Thymus (tissue), 11 donors: ENCODE measurements at regions not wholly inside any gene's neighbourhood (a gene's known extent, or its start where the extent isn't known, plus 50 kb on each side); places are given as distances from the start of the nearest gene placed in this dataset.

Source experiments
- DNase-seq, 9 donors: peaks; one replicate each; pipeline ENCODE4 v3.0.0-alpha.2; 2013; ENCODE audit warnings: low spot score in 9 of 9, low read depth in 6 of 9, missing footprints in 1 of 9
- H3K27ac ChIP-seq, 2 donors: one replicate each; pipeline ENCODE4 v1.5.1; 2013; ENCODE audit warnings: control low read depth in 1 of 2, low read depth in 1 of 2, low read length in 1 of 2, mild to moderate bottlenecking in 1 of 2, moderate library complexity in 1 of 2
- H3K27me3 ChIP-seq, 2 donors: one replicate each; pipeline ENCODE4 v1.5.1; 2013; ENCODE audit warnings: low read length in 1 of 2; ENCODE audit not compliant: control insufficient read depth in 2 of 2, insufficient read depth in 1 of 2
- H3K36me3 ChIP-seq, 2 donors: one replicate each; pipeline ENCODE4 v1.5.1; 2013; ENCODE audit warnings: low read length in 1 of 2, mild to moderate bottlenecking in 1 of 2, moderate library complexity in 1 of 2; ENCODE audit not compliant: control insufficient read depth in 2 of 2, insufficient read depth in 2 of 2
- H3K4me1 ChIP-seq, 2 donors: one replicate each; pipeline ENCODE4 v1.5.1; 2013; ENCODE audit warnings: low read length in 2 of 2; ENCODE audit not compliant: control insufficient read depth in 2 of 2, insufficient read depth in 2 of 2
- H3K4me3 ChIP-seq, 2 donors: one replicate each; pipeline ENCODE4 v1.5.1; 2013; ENCODE audit warnings: low read length in 2 of 2, control low read depth in 1 of 2, mild to moderate bottlenecking in 1 of 2
- H3K9me3 ChIP-seq, 2 donors: one replicate each; pipeline ENCODE4 v1.5.1; 2013; ENCODE audit warnings: low read length in 1 of 2, mild to moderate bottlenecking in 1 of 2; ENCODE audit not compliant: control insufficient read depth in 2 of 2, insufficient read depth in 1 of 2
- WGBS: extraction: QIAGEN DNeasy Blood & Tissue Kit; methylation state at CpG from one replicate; pipeline ENCODE4 v1.1.7; 2013; 5-methylcytosine and 5-hydroxymethylcytosine counted together
- donor health status: healthy.

GRCh38 chr20:48298851-48299484, 513.7 kb upstream of the SULF2 start:
- H3K27ac ChIP-seq, result no peak overlapping the region
- H3K4me1 ChIP-seq, result no peaks in the 10 kb centered on the region
- H3K36me3 ChIP-seq, result no peaks in the 10 kb centered on the region
- peak in 1 of 9 donors; percentile 15 for DNase-seq
- H3K27me3 ChIP-seq, result no peaks in the 10 kb centered on the region
- H3K9me3 ChIP-seq, result peaks cover 0 to 4% of the 10 kb centered on the region in 2 donors
- no peak overlapping the region for H3K4me3 ChIP-seq
- 89% methylated on average over 7 of the region's 7 CpGs for WGBS

- Histone ChIP-seq H3K36me3 (no peaks in the 10 kb centered on the region), H3K4me1 (no peaks in the 10 kb centered on the region), H3K27ac (no peak overlapping the region), H3K27me3 (no peaks in the 10 kb centered on the region), H3K4me3 (no peak overlapping the region), H3K9me3 (peaks cover 0 to 4% of the 10 kb centered on the region in 2 donors)
- no peak for DNase-seq
Observed at GRCh38 chr20:48298433-48298832, 513.2 kb upstream of the SULF2 start.

DNA sequence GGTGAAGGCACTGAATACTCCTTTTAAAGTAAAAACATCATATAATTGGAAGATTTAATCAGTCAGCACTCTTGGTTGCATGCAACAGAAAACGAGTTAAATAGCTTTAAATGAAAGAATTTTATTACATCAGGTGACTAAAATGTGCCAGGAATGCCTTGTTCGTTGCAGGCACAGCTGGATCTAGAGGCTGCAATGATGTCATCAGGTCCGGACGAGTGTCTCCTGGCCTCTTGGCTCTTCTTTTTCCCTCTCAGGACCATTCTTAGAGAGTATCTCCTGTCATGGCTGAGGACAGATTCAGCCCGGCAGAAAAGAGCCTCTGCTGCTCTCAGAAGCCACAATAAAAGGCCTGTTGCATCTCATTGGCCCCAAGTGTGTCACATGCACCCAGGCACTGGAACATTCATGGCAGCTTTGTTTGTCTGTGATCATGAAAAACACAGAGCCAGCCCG, 510.7 kb upstream of the SULF2 start:
- no peak overlapping the region for H3K4me3 ChIP-seq
- H3K36me3 ChIP-seq, result no peaks in the 10 kb centered on the region
- H3K27ac ChIP-seq, result no peak overlapping the region
- no peaks in the 10 kb centered on the region for H3K4me1 ChIP-seq
- no peaks in the 10 kb centered on the region for H3K27me3 ChIP-seq
- DNase-seq, result no peak
- WGBS, result 80% methylated on average over 6 of the region's 6 CpGs
- peaks cover 0 to 4% of the 10 kb centered on the region in 2 donors for H3K9me3 ChIP-seq

DNA sequence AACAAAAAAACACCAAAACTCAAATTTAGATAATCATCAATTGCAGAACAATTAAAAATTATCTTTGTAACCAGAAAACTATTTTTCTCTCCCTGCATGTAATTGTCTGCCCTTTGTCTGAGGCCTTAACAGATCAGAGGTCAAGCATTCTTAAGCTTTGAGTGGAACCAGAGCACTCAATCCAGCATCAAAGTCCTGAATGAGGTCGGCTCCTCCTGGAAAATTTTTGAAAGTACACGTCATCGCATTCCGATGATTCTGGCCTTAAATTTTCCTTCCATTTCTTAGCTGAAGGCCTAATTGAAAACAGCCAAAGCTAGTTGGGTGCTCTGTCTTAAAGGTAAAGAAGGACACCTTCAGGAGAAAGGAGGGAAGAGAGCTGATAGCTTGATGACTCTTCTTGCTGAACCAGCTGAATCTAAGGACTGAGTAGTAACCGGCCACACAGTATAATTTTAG, 510.2 kb upstream of the SULF2 start:
- 81% methylated on average over 5 of the region's 5 CpGs for WGBS
- peaks cover 0 to 4% of the 10 kb centered on the region in 2 donors for H3K9me3 ChIP-seq
- H3K36me3 ChIP-seq, result no peaks in the 10 kb centered on the region
- no peak overlapping the region for H3K4me3 ChIP-seq
- H3K27ac ChIP-seq, result no peak overlapping the region
- H3K4me1 ChIP-seq, result no peaks in the 10 kb centered on the region
- H3K27me3 ChIP-seq, result no peaks in the 10 kb centered on the region
- no peak for DNase-seq

- H3K9me3 ChIP-seq, result peaks cover 0 to 4% of the 10 kb centered on the region in 2 donors
- no peaks in the 10 kb centered on the region for H3K36me3 ChIP-seq
- no peak overlapping the region for H3K4me3 ChIP-seq
- H3K4me1 ChIP-seq, result no peaks in the 10 kb centered on the region
- WGBS, result 72% methylated on average over 5 of the region's 5 CpGs
- no peak for DNase-seq
- no peak overlapping the region for H3K27ac ChIP-seq
- no peaks in the 10 kb centered on the region for H3K27me3 ChIP-seq
Observed at GRCh38 chr20:48294942-48295341, 509.7 kb upstream of the SULF2 start.

DNA sequence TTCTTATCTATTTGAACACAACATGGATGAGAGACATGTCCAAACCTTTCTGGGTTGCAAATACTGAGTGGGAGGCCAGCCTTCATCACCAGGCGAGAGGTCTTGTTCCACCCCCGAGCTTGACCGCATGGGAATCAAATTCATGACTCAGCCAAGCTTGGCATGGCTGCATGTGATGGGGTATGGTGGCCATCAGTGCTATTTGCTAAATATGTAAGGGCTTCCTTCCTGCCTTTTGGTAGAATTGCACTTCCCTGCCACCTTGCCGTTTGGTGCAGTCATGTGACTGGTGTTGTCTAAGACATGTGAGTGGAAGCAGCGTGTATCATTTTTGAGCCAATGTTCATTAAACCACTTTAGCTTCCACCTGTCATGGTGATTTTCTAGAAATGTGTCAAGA, 508.9 kb upstream of the SULF2 start:
- Histone ChIP-seq H3K27ac (no peak overlapping the region), H3K9me3 (peaks cover 0 to 4% of the 10 kb centered on the region in 2 donors), H3K4me3 (no peak overlapping the region), H3K36me3 (no peaks in the 10 kb centered on the region), H3K27me3 (no peaks in the 10 kb centered on the region), H3K4me1 (no peaks in the 10 kb centered on the region)
- 74% methylated on average over 5 of the region's 5 CpGs for WGBS
- peak in 2 of 9 donors; percentile 4 to 13 for DNase-seq

DNA sequence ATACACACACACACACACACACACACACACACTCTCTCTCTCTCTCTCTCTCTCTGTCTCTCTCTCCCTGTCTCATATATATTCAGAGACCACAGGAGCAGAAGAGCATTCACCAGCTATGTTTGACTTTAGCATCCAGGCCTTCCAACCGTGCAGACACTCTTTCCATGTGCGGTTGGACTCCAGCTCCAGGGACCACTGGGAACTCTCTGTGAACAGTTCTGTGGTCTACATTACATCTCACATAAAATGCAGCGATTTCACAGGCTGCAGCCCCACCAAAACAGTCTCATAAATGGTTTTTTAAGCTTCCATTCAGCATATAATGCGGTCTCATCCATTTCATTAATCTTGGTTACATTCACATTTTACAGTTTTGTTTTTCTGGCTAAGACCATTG, 508.4 kb upstream of the SULF2 start:
- WGBS, result 93% methylated on average over 4 of the region's 4 CpGs
- Histone ChIP-seq H3K36me3 (no peaks in the 10 kb centered on the region), H3K4me3 (no peak overlapping the region), H3K27me3 (no peaks in the 10 kb centered on the region), H3K27ac (no peak overlapping the region), H3K4me1 (no peaks in the 10 kb centered on the region), H3K9me3 (peaks cover 0 to 4% of the 10 kb centered on the region in 2 donors)
- no peak for DNase-seq

GRCh38 chr20:48292806-48293205, 507.5 kb upstream of the SULF2 start:
- no peaks in the 10 kb centered on the region for H3K27me3 ChIP-seq
- no peaks in the 10 kb centered on the region for H3K36me3 ChIP-seq
- DNase-seq, result no peak
- no peaks in the 10 kb centered on the region for H3K4me1 ChIP-seq
- 73% methylated on average over 10 of the region's 10 CpGs for WGBS
- no peak overlapping the region for H3K27ac ChIP-seq
- H3K4me3 ChIP-seq, result no peak overlapping the region
- H3K9me3 ChIP-seq, result peaks cover 0 to under 1% of the 10 kb centered on the region in 2 donors

DNA sequence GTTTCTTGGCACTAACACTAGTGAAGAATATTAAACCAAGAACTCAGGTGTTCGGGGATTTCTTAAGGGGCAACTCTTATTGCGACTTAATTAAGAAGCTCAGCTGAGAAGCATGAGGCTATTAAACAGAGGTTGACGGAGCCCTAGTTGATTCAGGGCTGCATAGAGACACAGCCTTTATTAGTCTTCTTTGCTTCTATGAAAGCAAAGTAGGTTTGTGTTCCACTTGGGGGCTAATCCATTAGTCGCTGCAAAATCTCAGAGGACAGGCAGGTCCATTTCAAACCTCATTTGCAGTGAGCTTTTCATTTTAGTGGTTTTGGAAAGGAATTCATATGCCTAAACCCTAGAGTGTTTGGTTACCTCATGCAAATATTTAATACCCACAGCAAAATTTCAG, 506.6 kb upstream of the SULF2 start:
- 93% methylated on average over 4 of the region's 4 CpGs for WGBS
- Histone ChIP-seq H3K4me1 (no peaks in the 10 kb centered on the region), H3K36me3 (no peaks in the 10 kb centered on the region), H3K4me3 (no peak overlapping the region), H3K27me3 (no peaks in the 10 kb centered on the region), H3K27ac (no peak overlapping the region), H3K9me3 (no peaks in the 10 kb centered on the region)
- no peak for DNase-seq
